HG02943 (cell line): ENCODE measurements at regions not wholly inside any gene's neighbourhood (a gene's known extent, or its start where the extent isn't known, plus 50 kb on each side); places are given as distances from the start of the nearest gene placed in this dataset.
"Not testable (repeated sequence)": the region's sequence is repeated elsewhere in the genome, so short reads cannot be mapped to it uniquely, and the experiment has no call there.

Experiments used
- ATAC-seq: cut with Tn5 transposase; IDR thresholded peaks from one replicate; pipeline ENCODE4 v1.9.1; 2021; ENCODE audit warnings: mild to moderate bottlenecking, low read depth, moderate library complexity; ENCODE audit not compliant: unreplicated experiment

- no peak for ATAC-seq
Measured at GRCh38 chr1:58206749-58207148, 339.8 kb downstream of the OMA1 start.

DNA sequence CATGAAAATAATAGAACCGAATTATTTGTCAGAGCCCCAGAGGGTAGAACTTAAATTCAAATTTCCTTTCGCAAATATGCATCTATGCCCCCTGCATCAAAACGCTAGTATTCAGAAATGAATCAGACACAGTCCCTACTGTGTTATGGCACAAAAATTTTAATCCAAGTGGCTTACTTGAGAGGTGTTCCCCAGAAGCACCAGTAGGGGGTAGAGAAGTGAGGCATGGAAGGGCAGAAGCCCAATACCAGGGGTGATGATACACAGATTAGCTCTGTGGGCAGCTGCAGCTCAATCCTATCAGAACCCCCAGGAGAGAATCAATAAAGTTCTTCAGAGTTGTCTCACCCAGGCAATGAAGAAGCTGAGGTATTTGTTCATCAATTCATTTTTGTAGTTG is 342.2 kb downstream of the OMA1 start:
- no peak for ATAC-seq

DNA sequence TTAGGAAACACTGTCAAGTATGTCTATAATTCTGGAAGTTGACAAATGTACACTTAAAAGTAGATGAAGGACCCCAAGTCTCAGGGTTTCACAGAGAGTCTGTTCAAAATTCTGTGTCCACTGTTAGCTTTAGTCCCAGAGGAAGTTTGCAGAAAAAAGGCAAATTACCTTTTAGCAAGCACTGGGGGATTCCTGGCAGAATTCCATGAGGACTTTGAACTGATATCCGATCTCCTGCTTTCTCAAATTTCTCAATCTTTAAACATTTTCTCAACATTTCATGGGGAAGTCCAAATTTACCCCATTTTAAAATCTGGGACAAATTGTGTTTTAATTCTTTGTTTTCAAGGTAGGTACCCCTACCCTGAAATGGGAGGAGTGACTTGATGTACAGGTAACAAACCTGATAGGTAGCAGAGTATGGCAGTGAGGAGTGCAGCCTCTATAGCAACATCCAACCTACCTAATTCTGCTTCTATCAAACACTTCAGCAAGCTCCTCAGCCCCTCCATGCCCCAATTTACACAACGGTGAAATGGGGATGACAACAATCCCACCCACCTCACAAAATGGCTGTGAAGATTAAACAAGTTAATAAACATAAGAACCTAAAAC is 344.9 kb downstream of the OMA1 start:
- no peak for ATAC-seq

- no peak for ATAC-seq
Measured at GRCh38 chr1:58200437-58200836, 346.1 kb downstream of the OMA1 start.

GRCh38 chr1:58197811-58198210 is 348.7 kb downstream of the OMA1 start:
- no peak for ATAC-seq

DNA sequence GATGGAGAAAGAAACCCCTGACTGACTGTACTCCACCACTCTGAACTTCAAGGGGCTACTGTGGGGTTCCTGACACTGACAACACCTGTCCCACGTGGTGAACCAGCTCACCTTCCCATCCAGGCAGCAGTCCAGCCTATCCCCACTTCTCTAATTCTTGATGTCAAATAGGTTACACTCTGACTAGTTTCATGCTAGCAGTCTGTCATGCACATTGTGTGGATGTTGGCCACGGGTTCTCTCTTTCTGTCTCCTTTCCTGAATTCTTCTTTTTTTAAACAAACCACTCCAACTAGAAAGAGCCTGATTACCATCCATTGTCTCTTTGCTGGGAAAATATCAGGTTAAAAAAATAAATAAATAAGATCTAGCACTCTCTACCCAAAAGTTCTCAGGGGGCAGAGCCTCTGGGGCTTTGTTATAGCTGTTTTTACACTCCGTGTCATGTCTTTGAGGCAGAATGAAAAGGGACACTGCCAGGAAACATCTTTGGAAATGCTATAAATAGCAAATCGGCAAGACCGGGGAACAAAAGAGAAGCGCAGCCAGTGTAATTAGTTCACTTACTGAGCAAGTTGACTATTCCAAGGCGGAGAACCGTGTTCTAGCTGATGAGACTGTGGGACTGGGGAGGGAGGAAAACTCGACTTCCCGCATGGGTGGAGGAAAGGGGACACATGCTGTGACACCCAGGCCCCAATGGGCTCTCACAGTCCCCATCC is 356.1 kb downstream of the OMA1 start:
- no peak for ATAC-seq

DNA sequence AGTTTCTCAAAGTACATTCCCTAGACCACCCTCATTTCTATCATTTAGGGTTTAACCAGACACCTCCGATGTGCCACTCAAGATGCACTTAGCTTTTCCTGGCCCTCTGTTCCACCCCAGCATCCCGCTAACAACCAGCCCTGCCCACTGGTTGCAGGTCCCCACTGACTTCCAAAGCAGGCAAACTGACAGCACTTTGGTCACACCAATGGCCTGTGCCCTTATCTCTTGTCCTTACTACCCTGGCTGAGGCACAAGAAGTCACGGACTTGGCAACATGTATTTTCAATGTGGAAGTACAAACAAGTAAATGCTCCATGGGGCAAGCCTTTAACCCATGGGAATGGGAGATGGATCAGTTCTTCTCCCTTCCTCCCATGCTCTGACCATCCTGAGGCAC is 357.1 kb downstream of the OMA1 start:
- no peak for ATAC-seq

DNA sequence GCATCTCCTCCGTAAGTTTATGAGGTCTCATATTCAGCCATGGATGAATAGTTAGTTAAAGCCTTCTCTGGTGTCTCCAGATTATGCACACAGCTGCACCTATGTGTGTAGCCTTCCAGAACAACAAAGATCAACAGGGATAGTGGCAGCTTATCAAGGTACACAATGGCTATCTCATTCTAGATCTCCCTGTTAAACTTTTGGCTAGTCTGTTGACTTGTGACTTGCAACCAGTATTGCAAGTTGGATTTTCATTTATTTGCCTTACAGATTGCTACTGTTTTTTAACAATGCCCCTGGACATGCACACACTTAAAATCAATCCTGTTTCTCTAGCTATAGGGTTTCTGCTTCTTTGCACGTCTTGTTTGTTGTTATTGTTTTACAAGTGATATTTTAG is 363.2 kb downstream of the OMA1 start:
- no peak for ATAC-seq

GRCh38 chr1:58180537-58180936 is 366.0 kb downstream of the OMA1 start:
- ATAC-seq, result no peak

DNA sequence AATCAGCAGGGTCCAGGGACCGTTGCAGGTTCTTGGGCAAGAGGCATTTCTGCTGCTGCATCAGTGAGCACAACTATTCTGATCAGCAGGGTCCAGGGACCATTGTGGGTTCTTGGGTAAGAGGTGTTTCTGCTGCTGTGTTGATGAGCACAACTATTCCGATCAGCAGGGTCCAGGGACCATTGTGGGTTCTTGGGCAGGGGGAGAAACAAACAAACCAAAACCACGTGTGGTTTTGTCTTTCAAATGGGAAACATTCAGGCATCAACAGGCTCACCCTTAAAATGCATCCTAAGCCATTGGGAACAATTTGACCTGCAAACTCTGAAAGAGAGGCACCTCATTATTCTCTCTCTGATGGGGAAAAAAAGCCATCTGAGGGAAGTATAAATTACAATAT is 377.4 kb downstream of the OMA1 start:
- ATAC-seq, result not testable (repeated sequence)

DNA sequence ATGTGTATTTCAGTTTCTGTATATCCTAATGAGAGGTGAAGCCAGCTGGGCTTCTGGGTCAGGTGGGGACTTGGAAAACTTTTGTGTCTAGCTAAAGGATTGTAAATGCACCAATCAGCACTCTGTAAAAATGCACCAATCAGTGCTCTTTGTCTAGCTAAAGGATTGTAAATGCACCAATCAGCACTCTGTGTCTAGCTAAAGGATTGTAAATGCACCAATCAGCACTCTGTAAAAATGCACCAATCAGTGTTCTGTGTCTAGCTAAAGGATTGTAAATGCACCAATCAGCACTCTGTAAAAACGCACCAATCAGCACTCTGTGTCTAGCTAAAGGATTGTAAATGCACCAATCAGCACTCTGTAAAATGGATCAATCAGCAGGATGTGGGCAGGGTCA is 379.4 kb downstream of the OMA1 start:
- not testable (repeated sequence) for ATAC-seq

- no peak for ATAC-seq
Measured at GRCh38 chr1:58166417-58166816, 380.1 kb downstream of the OMA1 start.

DNA sequence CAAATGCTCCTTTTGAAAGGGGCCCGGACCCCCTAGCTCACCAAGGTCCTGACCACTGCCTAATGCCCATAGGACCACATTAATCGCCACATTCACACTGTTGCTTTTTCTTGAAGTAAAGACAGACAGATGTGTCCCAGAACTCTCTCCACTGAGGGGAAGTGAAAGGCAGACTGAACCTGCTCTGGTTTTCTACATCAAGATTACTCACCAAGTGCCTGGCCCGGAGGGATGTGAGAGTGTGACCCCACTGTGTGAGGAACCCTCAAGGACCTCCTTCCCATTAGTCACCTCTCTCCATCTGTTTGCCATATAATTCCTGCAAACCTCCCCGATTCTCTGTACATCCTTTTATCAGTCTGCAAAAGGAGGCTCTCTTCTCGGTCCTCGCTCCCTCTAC is 381.5 kb downstream of the OMA1 start:
- ATAC-seq, result no peak

DNA sequence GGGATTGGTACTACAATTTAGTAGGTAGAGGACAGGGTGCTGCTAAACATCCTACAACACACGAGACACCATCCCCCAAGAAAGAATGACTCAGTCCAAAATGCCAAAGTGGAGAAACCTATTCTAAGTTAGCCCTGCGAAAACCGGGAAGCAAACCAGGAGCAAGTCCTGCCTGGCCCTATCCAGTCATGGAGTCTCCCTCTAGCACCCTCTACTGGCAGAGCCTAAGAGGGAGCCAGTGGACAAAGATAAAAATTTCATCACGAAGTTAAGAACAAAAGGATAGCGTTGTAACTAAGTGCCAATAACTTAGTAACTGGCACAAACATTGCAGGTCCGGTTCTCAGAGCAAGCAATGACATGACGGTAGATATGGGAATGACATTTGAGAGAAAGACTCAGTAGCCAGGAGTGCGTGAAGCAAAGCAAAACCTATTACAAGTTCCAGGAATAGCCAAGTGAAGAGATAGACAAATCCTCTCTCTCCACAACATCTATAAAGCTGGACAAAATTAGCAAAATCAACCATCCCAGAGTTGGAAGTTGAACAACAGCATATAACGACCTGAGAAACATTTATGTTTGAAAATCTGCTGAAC is 383.5 kb downstream of the OMA1 start:
- no peak for ATAC-seq

DNA sequence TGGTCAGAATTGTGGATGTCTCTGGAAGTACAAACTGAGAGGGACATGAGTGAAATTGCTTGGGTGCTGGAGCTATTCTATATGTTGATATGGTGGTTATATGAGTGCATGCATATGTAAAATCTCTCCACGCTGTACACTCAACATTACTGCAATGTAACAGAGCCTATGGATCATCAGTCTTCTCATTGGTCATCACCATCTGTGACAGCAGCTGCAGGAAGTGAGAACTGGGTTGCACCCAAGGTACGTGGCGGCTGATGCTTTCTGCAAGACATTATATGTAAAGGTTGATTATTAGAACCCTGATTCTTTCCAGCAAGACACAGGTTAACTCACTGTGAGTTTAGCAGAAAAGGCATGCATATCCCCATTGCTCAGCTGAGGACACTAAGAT is 387.1 kb downstream of the OMA1 start:
- no peak for ATAC-seq

GRCh38 chr1:58158506-58159433 is 387.8 kb downstream of the OMA1 start:
- no peak for ATAC-seq

GRCh38 chr1:58158016-58158415 is 388.5 kb downstream of the OMA1 start:
- ATAC-seq, result no peak

DNA sequence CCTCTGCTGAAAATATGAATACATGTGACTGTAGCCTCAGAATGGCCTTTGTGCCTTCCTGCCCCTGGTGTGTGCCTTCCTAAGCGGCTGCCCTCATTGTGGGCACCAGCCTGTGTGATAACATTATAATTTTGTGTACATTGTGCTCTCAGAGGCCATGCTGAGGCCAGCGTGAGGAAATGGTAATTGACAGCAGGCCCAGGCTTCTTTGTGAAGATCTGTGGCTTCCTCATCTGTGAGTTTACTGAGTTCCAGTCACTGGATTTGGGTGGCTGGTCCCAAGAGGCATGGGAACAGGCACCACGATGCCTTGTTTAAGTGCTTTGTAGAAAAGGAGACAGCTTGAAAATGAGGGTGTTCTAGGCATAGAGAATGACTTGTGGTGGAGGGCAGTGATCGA is 389.3 kb downstream of the OMA1 start:
- no peak for ATAC-seq

- ATAC-seq, result no peak
Measured at GRCh38 chr1:58156831-58157230, 389.7 kb downstream of the OMA1 start.

DNA sequence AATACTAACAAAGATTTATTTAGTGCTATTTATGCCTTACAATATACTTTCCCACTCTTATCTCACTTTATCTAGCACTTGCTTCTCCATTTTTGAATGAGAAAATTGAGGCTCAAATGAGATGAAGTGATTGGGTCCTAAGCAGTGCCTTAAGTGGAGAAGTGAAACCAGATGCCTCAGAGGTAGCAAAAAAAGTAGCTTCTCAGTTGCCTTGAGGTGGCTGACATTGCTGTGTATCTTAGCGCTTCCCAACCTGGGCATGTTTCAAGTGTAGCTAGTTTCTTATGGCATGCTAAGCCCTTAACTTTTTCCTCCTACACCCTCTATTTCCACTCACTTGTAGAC is 390.4 kb downstream of the OMA1 start:
- ATAC-seq, result no peak
